GM18907 (cell line): ENCODE measurements at regions not wholly inside any gene's neighbourhood (a gene's known extent, or its start where the extent isn't known, plus 50 kb on each side); places are given as distances from the start of the nearest gene placed in this dataset.
A peak's percentile ranks its signal among the peaks of the same experiment; 100 is the strongest.

ENCODE experiments used
- ATAC-seq: cut with Tn5 transposase; IDR thresholded peaks from one replicate; pipeline ENCODE4 v1.9.1; 2021; ENCODE audit warnings: mild to moderate bottlenecking, moderate library complexity; ENCODE audit not compliant: unreplicated experiment

DNA sequence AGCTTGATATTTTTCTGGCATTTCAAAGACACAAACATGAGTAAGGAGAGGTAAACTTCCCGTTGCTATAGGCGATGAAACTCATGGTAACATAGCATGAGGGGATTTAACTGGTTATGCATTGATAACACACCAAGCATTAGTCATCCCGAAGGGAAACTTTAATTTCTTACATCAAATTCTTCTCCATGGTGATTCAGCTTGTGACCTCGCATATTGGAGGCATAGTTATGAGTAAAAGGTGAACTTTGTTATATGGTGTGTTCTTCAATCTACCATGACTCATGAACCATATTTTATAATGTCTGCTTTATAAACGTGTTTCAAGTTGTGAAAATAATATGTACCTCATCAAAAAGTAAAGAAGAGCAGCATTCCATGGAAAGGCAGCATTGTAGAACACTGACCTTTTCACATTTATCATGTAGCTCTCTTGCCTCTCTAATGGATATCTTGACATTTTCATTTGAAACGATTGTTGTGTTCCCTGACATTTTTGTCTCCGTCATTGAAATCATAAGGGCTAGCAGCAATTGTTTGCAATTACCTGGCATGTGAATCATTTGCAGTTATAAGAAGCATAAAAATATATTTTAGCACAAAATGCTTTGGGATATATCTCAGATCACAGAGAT, 491.8 kb downstream of the ANXA1 start:
- no peak for ATAC-seq

DNA sequence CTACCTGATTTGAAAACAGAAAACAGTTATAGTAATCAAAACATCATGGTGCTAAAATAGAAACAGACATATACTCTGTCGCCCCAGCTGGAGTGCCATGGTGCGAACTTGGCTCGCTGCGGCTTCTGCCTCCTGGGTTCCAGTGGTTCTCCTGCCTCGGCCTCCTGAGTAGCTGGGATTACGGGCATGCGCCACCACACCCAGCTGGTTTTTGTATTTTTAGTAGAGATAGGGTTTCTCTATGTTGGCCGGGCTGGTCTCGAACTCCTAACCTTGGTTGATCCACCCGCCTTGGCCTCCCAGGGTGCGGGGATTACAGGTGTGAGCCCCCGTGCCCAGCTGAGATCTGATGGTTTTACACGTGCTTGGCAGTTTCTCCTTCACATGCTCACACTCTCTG, 495.9 kb downstream of the ANXA1 start:
- ATAC-seq = no peak

DNA sequence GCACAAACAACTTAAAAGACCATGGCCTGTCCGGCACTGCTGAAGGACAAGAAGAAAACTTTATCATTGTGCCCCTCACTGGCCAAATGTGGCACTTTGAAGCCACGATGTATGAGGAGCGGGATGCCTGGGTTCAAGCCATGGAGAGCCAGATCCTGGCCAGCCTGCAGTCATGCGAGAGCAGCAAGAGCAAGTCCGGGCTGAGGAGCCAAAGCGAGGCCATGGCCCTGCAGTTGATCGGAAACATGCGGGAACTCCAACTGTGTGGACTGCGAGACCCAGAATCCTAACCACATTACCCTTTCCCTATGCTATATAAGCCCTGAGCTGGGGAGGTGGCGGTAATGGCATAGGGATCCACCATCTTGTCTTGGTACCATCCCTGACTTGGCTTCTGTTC, 497.9 kb downstream of the ANXA1 start:
- ATAC-seq = no peak

DNA sequence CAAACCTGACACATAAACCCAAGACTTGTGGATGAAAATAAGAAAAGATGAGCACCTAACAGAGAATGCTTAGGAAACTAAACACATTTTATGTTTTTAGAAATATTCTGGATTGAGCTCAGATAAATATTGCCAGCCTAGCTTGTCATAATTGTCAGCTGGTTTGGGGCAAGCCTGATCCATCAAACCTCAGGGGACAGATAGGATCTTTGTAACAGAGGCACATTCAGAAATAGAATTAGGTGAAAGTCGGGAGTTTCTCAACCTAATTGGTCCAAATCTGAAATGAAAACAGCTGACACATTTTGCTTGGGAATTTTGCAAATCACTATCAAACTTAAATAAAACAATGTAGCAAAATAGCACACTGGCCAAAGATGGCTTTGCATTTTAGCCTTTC, 503.7 kb downstream of the ANXA1 start:
- ATAC-seq = no peak

DNA sequence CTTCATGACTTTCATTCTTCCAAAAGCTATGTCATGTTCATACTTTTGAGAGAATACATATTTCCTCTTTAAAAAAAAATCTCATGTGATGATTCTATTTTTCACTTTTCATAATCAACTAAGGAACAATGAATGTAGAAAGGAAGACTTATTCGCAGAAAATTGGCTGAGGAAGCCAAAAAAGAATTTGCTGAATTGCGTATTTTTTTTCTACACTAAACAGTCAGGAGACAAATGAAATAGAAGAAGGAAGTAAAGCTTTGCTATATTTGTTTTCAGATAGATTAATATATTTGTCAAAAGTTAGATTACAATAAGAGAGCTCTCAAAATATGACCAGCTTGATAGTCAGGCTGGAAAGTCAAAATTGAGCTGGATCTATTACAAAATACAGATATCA, 504.2 kb downstream of the ANXA1 start:
- no peak for ATAC-seq

DNA sequence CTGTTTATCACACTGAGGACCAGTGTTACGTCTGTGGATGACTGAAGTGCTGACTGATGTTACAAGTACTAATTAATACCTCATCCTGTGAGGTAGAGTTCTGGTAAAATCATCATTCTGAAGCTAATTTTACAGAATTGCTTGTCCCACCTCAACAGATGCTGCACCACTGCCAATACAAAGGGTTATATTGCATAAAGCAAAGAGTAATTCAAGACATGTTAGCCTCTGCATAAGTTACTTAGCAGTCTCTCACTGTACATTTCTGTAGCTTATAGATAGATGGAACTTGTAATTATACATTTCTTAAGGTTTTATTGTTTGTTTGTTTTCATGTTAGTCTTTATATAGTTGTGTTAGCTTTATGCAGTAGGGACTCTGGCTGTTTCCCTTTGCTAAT, 513.6 kb downstream of the ANXA1 start:
- no peak for ATAC-seq

DNA sequence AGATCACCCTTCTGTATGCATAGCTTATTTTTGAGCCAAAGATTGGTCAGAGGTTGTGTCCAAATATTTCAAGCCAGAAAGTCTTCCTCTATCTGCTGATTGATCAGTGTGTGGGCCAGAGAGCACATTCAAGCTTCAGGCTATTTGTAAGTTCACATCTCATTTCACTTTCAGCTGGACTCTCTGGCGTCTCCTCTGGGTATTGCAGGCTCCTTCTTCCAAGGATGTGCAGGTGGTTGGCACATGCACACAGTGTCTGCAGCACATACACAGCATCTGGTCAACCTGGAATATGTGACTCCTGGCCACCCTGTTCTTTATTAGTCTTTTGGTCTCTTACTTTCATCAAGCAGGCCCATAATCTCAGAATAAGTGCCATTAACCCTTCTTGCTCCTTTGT, 516.1 kb downstream of the ANXA1 start:
- no peak for ATAC-seq

DNA sequence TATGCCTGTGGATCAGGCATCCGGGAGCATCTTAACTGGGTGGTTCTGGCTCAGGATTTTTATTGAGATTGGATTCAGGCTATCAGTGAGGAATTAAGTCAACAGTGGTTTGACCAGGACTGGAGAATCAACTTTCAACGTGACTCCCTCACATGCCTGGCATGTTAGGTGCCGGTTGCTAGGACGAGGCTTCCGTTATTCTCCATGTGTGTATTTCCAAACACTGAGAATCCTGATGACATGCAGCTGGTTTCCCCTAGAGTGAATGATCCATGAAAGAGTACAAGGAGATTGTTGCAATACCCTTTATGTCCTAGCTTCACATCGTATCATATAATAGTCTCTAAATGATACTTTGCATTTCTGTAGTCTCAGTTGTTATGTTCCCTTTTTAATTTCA, 529.2 kb downstream of the ANXA1 start:
- ATAC-seq = no peak

DNA sequence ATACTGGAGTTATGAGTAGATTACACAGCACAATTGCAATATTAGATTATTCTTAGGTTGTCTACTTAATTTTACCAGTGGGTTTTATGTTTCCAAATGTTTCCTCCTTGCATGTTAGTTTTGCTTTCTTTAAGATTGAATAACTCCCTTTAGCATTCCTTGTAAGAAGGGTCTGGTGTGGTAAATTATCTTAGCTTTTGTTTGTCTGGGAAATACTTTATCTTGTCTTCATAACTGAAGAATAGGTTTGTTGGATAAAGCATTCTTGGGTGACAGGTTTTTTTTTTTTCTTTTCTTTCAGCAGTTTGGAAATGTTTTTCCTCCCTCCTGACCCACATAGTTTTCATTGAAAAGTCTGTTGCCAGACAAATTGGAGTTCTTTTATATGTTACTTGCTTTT, 531.1 kb downstream of the ANXA1 start:
- ATAC-seq = no peak

DNA sequence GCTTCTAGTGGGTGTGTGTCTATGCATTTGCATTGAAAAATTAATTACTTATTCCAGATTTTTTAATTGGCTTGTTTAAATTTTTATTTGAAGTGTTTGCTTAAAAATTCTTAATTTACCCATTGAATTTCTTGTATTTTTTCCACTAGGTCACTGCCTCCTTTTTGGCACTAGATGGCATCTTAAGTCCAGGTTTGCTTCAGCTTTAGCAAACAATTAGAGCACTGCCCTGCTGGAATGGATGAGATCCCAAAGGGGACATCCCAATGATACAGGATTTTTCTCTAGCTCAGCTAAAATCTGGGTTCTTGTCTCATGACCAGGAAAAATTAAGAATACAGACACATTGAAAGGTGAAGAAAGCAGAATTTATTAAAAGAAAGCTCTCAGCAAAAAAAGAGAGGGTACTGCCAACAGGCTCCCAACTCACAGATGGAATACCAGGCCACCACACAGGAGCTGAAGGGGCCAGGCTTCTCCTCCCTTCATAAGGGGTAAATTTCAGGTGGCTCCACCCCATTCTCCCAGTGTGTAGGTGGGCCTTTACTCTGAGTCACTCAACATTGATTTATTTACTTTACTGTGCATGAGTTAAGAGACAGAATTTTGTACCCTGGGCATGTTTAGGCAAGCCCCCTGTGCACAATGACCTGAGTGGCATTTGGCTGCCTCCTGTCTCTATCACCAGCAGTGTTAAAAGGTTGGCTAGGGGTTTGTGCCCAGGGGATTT, 532.4 kb downstream of the ANXA1 start:
- ATAC-seq = peak; percentile 62

DNA sequence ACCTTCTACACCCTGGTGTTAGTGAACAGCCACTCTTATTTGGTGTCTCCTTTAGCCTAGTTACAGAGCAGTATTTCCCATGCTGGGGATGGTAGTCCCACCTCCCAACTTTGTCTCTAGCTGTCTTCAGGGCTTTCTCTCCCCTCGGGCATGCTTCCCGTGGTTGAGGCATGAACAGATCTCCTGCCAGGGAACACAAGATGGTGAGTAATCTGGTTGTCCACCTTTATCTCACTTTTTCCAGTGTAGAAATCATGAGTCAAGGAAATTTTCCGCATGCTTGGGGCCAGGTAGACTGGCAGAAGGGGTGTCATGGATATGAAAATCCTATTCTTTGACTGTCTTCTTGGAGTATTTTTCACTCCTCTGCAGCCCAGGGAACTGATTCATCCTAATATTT, 532.9 kb downstream of the ANXA1 start:
- ATAC-seq = no peak

DNA sequence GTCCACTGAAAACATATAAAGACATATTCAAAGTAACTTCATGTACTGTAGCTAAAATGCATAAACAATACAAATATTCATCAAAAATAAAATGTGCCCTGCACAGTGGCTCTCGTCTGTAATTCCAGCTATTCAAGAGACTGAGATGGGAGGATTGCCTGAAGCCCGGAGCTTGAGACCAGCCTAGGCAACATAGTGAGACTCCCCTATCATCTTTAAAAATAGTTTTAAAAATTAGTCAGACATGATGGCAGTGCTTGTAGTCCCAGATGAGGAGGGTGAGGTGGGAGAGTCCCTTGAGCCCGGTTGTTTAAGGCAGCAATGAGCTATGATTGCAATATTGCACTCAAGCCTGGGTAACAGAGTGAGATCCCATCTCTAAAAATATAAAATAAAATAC, 534.1 kb downstream of the ANXA1 start:
- ATAC-seq = no peak

DNA sequence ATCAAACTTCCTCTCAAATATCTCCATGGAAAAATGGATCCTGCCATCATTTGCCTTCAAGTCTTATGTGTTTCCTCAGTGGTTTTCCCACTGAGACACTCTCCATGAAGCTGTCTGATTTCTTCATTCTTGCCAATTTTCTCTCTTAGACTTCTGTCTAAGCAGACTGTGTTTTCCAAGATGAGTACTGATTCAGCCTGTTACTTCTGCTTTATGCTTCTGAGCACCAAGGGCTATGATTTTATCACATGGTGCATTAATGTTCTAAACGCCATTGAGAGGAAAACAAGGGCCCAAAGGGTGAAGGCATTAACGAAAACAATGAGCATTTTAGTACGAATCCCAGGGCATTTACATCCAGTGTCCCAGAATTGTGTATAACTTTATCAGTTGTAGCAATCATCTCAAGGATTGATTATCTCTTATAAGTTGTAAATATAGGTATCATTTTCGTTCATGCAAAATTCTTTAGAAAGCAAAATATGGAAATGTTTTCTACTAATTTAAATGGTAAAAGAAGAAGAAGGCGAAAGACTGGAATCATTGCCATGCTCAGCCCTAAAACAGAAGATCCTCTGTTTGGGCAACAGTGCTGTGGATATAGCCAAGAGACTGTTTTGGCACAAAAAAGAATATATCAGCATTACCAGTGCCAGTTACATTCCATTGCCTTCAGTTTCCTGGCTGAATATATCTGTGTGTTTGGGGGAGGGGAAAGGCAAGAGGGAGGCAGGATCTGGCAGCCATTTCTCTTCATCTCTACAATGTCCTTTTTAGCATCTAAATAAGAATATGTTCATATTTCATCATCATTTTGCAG, 537.6 kb downstream of the ANXA1 start:
- no peak for ATAC-seq

DNA sequence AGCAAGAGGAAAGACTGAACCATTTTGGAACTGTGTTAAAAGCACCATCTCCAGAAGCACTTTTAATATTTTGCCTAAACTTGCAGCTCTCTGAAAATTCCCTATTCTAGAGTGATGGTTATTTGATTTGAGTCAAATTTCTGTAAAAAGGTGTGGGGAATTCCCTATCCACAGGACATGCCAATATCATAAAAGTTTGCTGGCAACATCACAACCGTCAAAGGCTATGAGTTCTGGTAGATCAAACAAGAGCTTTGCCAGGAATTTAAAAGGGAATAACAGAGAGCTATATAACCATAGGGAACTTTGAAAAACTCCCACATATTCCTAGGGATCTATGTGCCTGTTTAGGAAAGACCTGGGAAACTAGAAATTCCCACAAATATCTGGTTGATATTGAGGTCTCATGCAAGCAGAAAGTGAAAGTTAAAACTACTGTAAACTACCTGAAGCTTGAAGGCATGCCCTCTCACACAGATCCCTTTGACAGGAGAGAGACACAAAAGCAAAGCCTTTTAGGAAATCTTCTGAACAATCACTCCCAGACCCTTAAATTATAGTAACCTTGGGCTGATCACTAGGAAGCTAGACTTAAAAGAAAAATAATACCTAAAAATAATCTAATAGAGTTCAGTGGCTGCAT, 549.9 kb downstream of the ANXA1 start:
- ATAC-seq = no peak

DNA sequence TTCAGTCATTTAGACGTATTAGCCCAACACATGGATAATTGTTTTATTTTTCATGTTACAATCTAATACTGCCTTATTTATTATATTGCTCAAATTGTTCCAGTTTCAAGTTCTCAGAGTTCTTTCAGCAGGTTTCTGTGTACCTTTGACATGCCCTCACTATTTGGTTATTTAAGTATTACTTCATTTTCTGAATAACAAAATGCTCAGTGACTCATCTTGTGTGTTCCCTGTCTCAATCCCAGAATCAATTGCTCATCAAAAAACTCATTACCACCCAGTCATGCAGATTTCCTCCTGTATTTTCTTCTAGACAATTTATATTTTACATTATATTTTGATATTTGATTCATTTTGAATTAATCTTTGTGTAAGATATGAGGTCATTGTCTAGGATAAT, 562.6 kb downstream of the ANXA1 start:
- no peak for ATAC-seq

DNA sequence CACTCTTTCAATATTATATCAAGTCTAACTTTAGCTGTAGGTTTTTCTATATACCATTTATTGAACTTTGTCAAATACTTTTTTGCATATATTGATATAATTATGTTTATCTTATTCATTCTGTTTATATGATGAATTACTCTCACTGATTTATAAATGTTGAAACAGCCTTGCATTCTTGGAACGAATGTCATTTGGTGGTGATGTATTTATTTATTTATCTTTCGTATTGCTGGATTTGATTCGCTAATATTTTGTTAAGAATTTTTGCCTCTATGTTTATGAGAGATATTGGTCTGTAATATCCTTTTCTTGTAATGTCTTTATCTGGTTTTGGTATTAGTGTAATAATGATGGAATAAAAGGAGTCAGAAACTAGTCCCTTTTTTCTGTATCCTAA, 563.9 kb downstream of the ANXA1 start:
- no peak for ATAC-seq

DNA sequence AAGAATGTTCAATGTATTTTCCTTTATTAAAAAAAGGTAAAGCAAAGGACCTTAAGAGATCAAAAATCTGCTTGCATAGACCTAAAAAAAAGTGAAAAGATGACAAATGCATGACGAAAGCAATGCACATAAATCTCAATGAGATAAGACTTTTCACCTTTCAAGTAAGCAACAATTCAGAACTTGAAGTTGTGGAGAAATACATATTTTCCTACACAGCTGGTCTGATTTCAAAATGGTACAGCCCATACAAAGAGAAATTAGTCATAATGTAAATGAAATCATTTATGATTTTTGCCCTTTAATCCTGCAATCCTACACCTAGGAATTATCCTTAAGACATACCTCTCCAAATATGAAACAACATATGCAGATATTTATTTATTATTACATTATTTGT, 568.0 kb downstream of the ANXA1 start:
- ATAC-seq = no peak

DNA sequence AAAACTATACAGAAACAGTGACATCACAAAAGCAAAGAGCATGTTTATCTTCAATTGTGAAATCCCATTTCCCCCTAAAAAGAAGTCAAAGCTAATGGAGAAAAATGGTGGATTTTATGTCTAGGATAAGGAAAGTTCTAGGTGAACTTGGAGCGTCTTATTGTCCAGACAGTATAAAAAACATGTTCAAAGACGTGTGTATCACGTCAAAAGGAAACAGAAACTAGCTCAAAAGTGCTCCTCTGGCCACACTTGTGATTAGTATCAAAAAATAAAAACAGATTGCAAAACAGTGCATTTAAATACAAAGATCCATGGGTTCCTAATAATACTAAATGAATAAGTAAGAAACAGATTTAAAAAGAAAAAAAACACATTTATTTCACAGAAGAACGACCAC, 568.9 kb downstream of the ANXA1 start:
- ATAC-seq = no peak

DNA sequence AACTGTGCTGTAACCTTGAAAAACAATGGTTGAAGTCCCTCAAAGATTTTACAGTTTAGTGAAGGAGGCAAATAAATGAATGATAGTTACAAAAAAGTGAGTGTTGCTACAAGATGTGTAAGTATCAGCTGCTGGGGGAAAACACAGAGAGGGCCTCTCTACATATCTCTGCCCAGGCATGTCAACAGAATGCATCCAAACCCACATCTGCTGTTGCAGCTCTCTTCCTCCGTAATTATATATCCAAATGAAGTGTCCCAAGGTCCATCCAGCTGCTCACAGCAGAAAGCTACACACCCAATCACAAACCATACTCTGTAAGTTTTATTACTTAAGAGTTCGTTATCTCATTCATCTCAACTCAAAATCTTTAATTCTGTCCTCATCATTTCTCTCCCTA, 584.6 kb downstream of the ANXA1 start:
- no peak for ATAC-seq

DNA sequence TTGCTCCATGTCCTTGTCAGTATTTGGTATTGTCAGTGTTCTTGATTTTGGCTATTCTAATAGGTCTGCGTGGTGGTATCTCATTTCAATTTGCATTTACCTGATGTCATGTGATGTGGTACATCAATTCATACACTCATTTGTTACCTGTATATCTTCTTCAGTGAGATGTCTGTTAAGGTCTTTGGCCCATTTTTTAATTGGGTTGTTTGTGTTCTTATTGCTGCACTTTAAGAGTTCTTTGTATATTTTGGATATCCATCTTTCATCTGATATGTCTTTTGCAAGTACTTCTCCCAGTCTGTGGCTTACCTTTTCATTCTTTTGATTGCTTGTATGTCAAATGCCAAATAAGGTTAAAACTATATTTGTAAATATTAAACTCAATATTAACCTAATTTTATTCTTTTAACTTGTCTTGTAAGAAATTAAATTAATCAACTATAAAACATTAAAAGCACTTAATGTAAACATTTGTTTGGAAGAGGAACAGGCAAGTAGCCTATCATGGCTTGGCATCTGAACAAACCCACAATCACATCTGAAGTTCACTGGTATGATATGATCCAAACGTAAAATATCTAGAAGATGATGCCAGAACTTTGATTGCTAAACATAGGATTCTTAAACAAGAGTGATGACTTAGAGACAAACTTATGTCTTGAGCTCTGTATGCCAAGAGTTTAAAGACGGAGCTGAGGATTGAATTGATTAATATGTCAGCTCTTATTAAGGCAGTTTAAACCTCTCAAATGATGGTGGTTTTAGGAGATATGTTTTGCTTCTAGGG, 587.3 kb downstream of the ANXA1 start:
- no peak for ATAC-seq

DNA sequence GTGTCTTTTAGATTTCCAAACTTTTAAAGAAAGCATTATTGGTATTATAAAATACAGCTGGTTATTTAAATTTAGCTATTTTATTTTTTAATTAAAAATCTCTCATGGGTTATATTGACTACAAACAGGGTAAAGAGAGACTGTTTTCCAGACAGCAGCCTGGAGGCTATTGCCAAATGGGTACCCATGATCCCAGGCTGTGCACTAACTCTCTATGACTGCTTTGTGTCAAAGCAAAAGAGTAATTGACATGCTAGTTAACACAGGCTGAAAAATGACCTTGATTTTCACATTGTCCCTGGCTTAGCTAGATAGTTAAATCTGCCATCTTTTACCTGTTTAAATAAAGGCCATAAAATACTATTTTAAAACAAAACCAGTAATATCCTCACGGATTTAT, 589.7 kb downstream of the ANXA1 start:
- ATAC-seq = no peak
